T-helper 1 cell treated with Interleukin-12 subunit alpha and Interleukin-12 subunit beta and Interleukin-4 antibody, amounts not matched to agents 30 μg/mL and 1 μg/mL, for 36 hours (primary cell): ENCODE measurements at regions not wholly inside any gene's neighbourhood (a gene's known extent, or its start where the extent isn't known, plus 50 kb on each side); places are given as distances from the start of the nearest gene placed in this dataset.

Source experiments
- H3K27ac Mint-ChIP-seq: one replicate; pipeline ENCODE4 v1.8.0; 2021; ENCODE audit warnings: mild to moderate bottlenecking, mixed read lengths
- H3K27me3 Mint-ChIP-seq: one replicate; pipeline ENCODE4 v1.8.0; 2021; ENCODE audit warnings: low read depth, mixed read lengths
- H3K36me3 Mint-ChIP-seq: one replicate; pipeline ENCODE4 v1.8.0; 2021; ENCODE audit warnings: low read depth, mixed read lengths
- H3K4me1 Mint-ChIP-seq: one replicate; pipeline ENCODE4 v1.8.0; 2021; ENCODE audit warnings: low read depth, mixed read lengths
- H3K4me3 Mint-ChIP-seq: one replicate; pipeline ENCODE4 v1.8.0; 2021; ENCODE audit warnings: mild to moderate bottlenecking, moderate library complexity, mixed read lengths
- H3K9me3 Mint-ChIP-seq: one replicate; pipeline ENCODE4 v1.8.0; 2021; ENCODE audit warnings: mixed read lengths

GRCh38 chr2:21590026-21590690, 466.4 kb downstream of the TDRD15 start:
- Mint-ChIP-seq H3K4me1 (no peaks in the 10 kb centered on the region), H3K9me3 (peaks cover 10% of the 10 kb centered on the region)

GRCh38 chr2:21591926-21592325, 468.2 kb downstream of the TDRD15 start:
- Mint-ChIP-seq H3K4me1 (no peaks in the 10 kb centered on the region), H3K27ac (no peak overlapping the region), H3K36me3 (no peaks in the 10 kb centered on the region), H3K27me3 (no peaks in the 10 kb centered on the region), H3K4me3 (no peak overlapping the region), H3K9me3 (peaks cover 22% of the 10 kb centered on the region)

More at GRCh38 chr2:21590026-21590690, 466.4 kb downstream of the TDRD15 start:
- no peak overlapping the region for H3K4me3 Mint-ChIP-seq
- H3K36me3 Mint-ChIP-seq = no peaks in the 10 kb centered on the region
- H3K27ac Mint-ChIP-seq = no peak overlapping the region
- H3K27me3 Mint-ChIP-seq = no peaks in the 10 kb centered on the region

GRCh38 chr2:21599417-21599816, 475.6 kb downstream of the TDRD15 start:
- peaks cover 16% of the 10 kb centered on the region for H3K9me3 Mint-ChIP-seq
- no peaks in the 10 kb centered on the region for H3K27me3 Mint-ChIP-seq
- H3K4me1 Mint-ChIP-seq = no peaks in the 10 kb centered on the region
- no peaks in the 10 kb centered on the region for H3K36me3 Mint-ChIP-seq
- no peak overlapping the region for H3K4me3 Mint-ChIP-seq
- H3K27ac Mint-ChIP-seq = no peak overlapping the region

GRCh38 chr2:21602789-21603188, 479.0 kb downstream of the TDRD15 start:
- Mint-ChIP-seq H3K27ac (no peak overlapping the region), H3K4me3 (no peak overlapping the region), H3K36me3 (no peaks in the 10 kb centered on the region), H3K27me3 (no peaks in the 10 kb centered on the region), H3K4me1 (no peaks in the 10 kb centered on the region), H3K9me3 (peaks cover 3% of the 10 kb centered on the region)

DNA sequence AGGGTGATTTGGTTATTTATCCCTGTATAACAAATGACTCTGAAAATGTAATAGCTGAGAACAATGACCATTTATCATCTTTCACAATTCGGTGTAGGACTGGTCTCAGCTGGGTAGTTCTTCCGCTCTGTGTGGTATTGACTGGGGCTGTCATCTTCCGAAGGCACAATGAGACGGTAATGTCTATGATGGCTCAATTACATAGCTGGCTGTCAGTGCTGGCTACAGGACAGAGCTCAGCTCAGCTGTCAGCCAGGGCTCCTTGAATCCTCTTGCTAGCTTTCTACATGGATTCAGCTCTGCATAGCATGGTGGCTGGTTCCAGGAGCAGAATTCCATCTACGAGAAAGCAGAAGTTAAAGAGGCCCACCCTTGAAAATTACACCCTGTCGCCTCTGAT, 483.8 kb downstream of the TDRD15 start:
- Mint-ChIP-seq H3K9me3 (no peaks in the 10 kb centered on the region), H3K27ac (no peak overlapping the region), H3K27me3 (no peaks in the 10 kb centered on the region), H3K4me3 (no peak overlapping the region), H3K36me3 (no peaks in the 10 kb centered on the region), H3K4me1 (no peaks in the 10 kb centered on the region)

DNA sequence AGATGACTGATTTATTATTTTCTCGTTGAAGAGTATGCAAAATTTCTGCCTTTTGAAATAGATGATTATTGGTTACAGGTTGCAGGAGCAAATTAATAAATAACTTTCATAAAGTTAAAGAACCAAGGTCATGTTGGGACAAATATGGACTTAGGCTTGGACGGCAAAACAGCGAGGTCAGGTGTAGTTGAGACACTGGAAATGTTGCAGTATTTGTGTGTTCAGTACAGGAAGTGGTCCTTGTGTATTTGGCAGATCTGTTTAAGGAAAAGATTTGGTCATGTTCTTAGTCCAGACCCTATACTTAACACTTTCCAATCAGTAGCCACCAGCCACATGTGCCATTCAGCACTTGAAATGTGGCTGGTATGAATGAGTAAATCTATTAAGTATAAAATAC, 486.5 kb downstream of the TDRD15 start:
- Mint-ChIP-seq H3K36me3 (no peaks in the 10 kb centered on the region), H3K27ac (no peak overlapping the region), H3K27me3 (no peaks in the 10 kb centered on the region), H3K4me1 (no peaks in the 10 kb centered on the region), H3K4me3 (no peak overlapping the region), H3K9me3 (peaks cover 8% of the 10 kb centered on the region)

- no peaks in the 10 kb centered on the region for H3K27me3 Mint-ChIP-seq
- no peak overlapping the region for H3K4me3 Mint-ChIP-seq
- no peak overlapping the region for H3K27ac Mint-ChIP-seq
- H3K9me3 Mint-ChIP-seq = peaks cover 21% of the 10 kb centered on the region
- no peaks in the 10 kb centered on the region for H3K4me1 Mint-ChIP-seq
- H3K36me3 Mint-ChIP-seq = no peaks in the 10 kb centered on the region
Observed at GRCh38 chr2:21617885-21618434, 494.2 kb downstream of the TDRD15 start.

DNA sequence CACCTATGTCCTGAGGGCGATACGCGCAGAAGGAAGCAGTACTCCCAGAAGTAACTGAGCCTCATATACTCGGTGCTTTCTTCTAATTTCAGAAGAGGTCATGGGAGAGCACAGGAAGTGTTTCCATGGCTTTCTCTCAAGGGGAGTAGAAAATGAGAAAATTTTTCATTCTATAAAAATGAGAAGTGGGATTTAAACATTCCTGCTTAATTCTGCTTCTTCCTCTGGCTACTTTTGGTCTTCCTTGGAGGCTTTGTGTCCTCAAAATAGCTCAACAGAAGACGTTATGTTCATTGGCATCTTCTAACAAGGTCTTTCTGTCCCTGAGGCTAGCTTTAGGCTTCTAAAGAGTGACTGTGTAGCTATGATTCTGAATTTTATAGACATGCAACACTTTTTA, 497.0 kb downstream of the TDRD15 start:
- Mint-ChIP-seq H3K36me3 (no peaks in the 10 kb centered on the region), H3K27me3 (no peaks in the 10 kb centered on the region), H3K4me1 (no peaks in the 10 kb centered on the region), H3K4me3 (no peak overlapping the region), H3K27ac (no peak overlapping the region), H3K9me3 (peaks cover 13% of the 10 kb centered on the region)

- no peaks in the 10 kb centered on the region for H3K4me1 Mint-ChIP-seq
- no peak overlapping the region for H3K4me3 Mint-ChIP-seq
- H3K9me3 Mint-ChIP-seq = no peaks in the 10 kb centered on the region
- H3K36me3 Mint-ChIP-seq = no peaks in the 10 kb centered on the region
- no peak overlapping the region for H3K27ac Mint-ChIP-seq
- H3K27me3 Mint-ChIP-seq = no peaks in the 10 kb centered on the region
Observed at GRCh38 chr2:21627938-21628337, 504.2 kb downstream of the TDRD15 start.

- Mint-ChIP-seq H3K27ac (no peak overlapping the region), H3K27me3 (no peaks in the 10 kb centered on the region), H3K36me3 (no peaks in the 10 kb centered on the region), H3K4me1 (no peaks in the 10 kb centered on the region), H3K4me3 (no peak overlapping the region), H3K9me3 (no peaks in the 10 kb centered on the region)
Observed at GRCh38 chr2:21633015-21633414, 509.2 kb downstream of the TDRD15 start.

DNA sequence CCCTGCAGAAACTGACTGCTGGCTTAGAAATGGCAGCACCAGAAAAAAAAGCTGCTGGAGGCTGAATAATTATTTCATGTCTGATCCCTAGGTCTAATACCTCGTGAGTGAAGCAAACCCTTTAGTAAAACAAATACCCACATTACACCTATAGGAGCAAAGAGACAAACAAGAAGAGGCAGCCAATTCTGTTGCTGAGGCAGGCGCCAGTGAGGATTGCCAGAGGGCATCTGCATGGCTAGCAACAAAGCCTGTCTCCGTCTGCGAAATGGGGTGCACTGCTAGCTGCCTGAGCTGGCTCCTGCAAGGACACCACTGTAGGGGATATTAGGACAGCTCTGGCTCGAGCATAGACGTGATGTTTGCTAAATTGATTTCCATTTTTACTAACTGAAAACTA, 509.7 kb downstream of the TDRD15 start:
- no peaks in the 10 kb centered on the region for H3K4me1 Mint-ChIP-seq
- no peak overlapping the region for H3K4me3 Mint-ChIP-seq

GRCh38 chr2:21633911-21634310, 510.1 kb downstream of the TDRD15 start:
- no peaks in the 10 kb centered on the region for H3K9me3 Mint-ChIP-seq
- H3K27me3 Mint-ChIP-seq = no peaks in the 10 kb centered on the region
- H3K27ac Mint-ChIP-seq = no peak overlapping the region
- no peaks in the 10 kb centered on the region for H3K4me1 Mint-ChIP-seq
- H3K36me3 Mint-ChIP-seq = no peaks in the 10 kb centered on the region
- H3K4me3 Mint-ChIP-seq = no peak overlapping the region

More for the DNA sequence above, 509.7 kb downstream of the TDRD15 start:
- Mint-ChIP-seq H3K9me3 (no peaks in the 10 kb centered on the region), H3K36me3 (no peaks in the 10 kb centered on the region), H3K27me3 (no peaks in the 10 kb centered on the region), H3K27ac (no peak overlapping the region)

GRCh38 chr2:21640046-21640445, 516.3 kb downstream of the TDRD15 start:
- H3K36me3 Mint-ChIP-seq = no peaks in the 10 kb centered on the region
- H3K27ac Mint-ChIP-seq = no peak overlapping the region
- H3K27me3 Mint-ChIP-seq = no peaks in the 10 kb centered on the region
- no peaks in the 10 kb centered on the region for H3K4me1 Mint-ChIP-seq
- H3K9me3 Mint-ChIP-seq = peaks cover under 1% of the 10 kb centered on the region
- no peak overlapping the region for H3K4me3 Mint-ChIP-seq

DNA sequence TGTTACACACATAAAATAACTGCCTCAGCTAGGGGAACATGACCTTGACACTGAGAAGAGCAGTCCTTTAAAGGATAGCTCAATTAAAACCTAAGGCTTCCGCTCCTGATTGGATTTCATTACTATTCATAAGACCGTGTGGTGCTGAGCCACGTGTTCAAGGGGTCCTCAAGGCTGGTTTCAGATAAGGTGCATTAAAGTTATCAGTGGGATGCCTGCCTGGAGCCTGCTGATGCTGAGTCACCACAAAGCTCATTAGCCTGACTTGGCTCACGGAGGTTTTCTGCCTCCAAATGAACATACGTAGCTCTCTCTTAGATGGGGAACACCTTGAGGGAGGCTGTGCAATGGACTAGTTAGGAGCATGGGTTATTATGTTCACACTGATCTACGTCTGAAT, 518.9 kb downstream of the TDRD15 start:
- Mint-ChIP-seq H3K27ac (no peak overlapping the region), H3K27me3 (no peaks in the 10 kb centered on the region), H3K4me1 (no peaks in the 10 kb centered on the region), H3K4me3 (no peak overlapping the region), H3K36me3 (no peaks in the 10 kb centered on the region), H3K9me3 (peaks cover 5% of the 10 kb centered on the region)

DNA sequence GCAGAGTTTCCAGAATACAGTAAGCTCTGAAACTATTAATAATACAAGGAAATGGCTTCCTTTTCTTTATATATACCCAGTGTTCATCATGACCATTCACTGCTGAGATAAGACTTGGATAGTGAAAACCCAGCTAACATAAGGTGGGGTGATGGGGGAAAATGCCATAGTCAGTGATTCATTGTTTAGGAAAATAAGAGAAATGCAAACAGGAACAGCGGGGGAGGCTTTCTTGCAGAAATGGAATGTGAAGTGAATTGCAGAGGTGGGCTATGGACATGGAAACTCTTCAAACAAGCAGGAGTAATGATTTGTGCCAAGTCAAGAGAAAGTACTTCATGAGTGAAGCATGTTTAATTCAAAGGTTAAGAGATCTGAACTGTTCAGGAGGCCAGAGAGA, 519.4 kb downstream of the TDRD15 start:
- H3K27ac Mint-ChIP-seq = no peak overlapping the region
- no peaks in the 10 kb centered on the region for H3K4me1 Mint-ChIP-seq
- H3K36me3 Mint-ChIP-seq = no peaks in the 10 kb centered on the region
- no peak overlapping the region for H3K4me3 Mint-ChIP-seq
- peaks cover 5% of the 10 kb centered on the region for H3K9me3 Mint-ChIP-seq
- H3K27me3 Mint-ChIP-seq = no peaks in the 10 kb centered on the region
